Activated CD8-positive, alpha-beta T cell treated with anti-CD3 and anti-CD28 coated beads, Interleukin-2, amount 10 ng/mL, durations not matched to agents 7 days and 5 days (primary cell): ENCODE measurements at regions not wholly inside any gene's neighbourhood (a gene's known extent, or its start where the extent isn't known, plus 50 kb on each side); places are given as distances from the start of the nearest gene placed in this dataset.

Experiments
- ATAC-seq: fragments of 150-1000 bp; cut with Tn5 transposase; one replicate; pipeline ENCODE4 v1.10.0; 2021; ENCODE audit warnings: moderate library complexity
- CTCF ChIA-PET: fragments of 350-600 bp; sonication (Branson Sonifier 250); formaldehyde crosslinking; loops from one replicate; lab custom pipeline; 2021; ENCODE audit warnings: antibody characterized with exemption; lab: Charles Lee
- POLR2A ChIA-PET: fragments of 350-600 bp; sonication (Branson Sonifier 250); formaldehyde crosslinking; loops from one replicate; lab custom pipeline; 2021; ENCODE audit warnings: antibody characterized with exemption; lab: Charles Lee
- DNase-seq: peaks from one replicate; pipeline ENCODE4 v3.0.0-alpha.2; 2020
- H3K27ac Mint-ChIP-seq: one replicate; pipeline ENCODE4 v1.8.0; 2021; ENCODE audit warnings: mild to moderate bottlenecking, mixed read lengths
- H3K27me3 Mint-ChIP-seq: one replicate; pipeline ENCODE4 v1.8.0; 2021; ENCODE audit warnings: low read depth, mixed read lengths
- H3K36me3 Mint-ChIP-seq: one replicate; pipeline ENCODE4 v1.8.0; 2021; ENCODE audit warnings: low read depth, mixed read lengths
- H3K4me1 Mint-ChIP-seq: one replicate; pipeline ENCODE4 v1.8.0; 2021; ENCODE audit warnings: low read depth, mixed read lengths
- H3K4me3 Mint-ChIP-seq: one replicate; pipeline ENCODE4 v1.8.0; 2021; ENCODE audit warnings: mild to moderate bottlenecking, mixed read lengths
- H3K9me3 Mint-ChIP-seq: one replicate; pipeline ENCODE4 v1.8.0; 2022; ENCODE audit warnings: mixed read lengths; ENCODE audit not compliant: insufficient read depth

GRCh38 chr13:88051746-88052482 is 380.7 kb downstream of the SLITRK5 start:
- H3K9me3 Mint-ChIP-seq, result peaks cover 28% of the 10 kb centered on the region
- H3K27ac Mint-ChIP-seq, result no peak overlapping the region
- H3K4me3 Mint-ChIP-seq, result no peak overlapping the region
- CTCF ChIA-PET, result no interaction called here
- DNase-seq, result no peak
- no peaks in the 10 kb centered on the region for H3K27me3 Mint-ChIP-seq
- POLR2A ChIA-PET, result no interaction called here
- no peaks in the 10 kb centered on the region for H3K4me1 Mint-ChIP-seq
- no peak for ATAC-seq
- H3K36me3 Mint-ChIP-seq, result no peaks in the 10 kb centered on the region

- no peaks in the 10 kb centered on the region for H3K27me3 Mint-ChIP-seq
- H3K9me3 Mint-ChIP-seq, result peaks cover 5% of the 10 kb centered on the region
- no peak for DNase-seq
- no peak overlapping the region for H3K27ac Mint-ChIP-seq
- no peak for ATAC-seq
- H3K4me1 Mint-ChIP-seq, result no peaks in the 10 kb centered on the region
- ChIA-PET CTCF (no interaction called here), POLR2A (no interaction called here)
- no peak overlapping the region for H3K4me3 Mint-ChIP-seq
- no peaks in the 10 kb centered on the region for H3K36me3 Mint-ChIP-seq
Measured at GRCh38 chr13:88063741-88064140, 392.6 kb downstream of the SLITRK5 start.

- H3K9me3 Mint-ChIP-seq, result peaks cover 8% of the 10 kb centered on the region
Measured at GRCh38 chr13:88066847-88067246, 395.7 kb downstream of the SLITRK5 start.

DNA sequence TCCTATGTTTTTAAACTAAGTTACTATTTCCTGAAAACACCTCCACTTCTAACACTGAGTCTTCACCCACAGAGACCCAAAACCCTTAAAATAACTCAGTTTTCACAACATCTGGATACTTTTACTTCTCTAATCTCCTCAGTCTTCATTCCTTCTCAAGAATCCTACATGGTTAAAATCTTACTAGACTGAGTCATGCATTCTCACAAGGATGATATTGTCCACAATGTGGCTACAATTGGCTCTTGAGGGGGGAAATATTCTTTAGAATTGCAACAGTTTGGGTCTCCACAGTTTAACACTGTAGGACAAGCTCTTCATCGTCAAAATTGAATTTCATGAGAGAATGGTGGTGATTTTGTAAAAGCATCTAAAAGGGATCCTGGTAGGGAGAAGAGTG is 397.1 kb downstream of the SLITRK5 start:
- POLR2A ChIA-PET, result no interaction called here
- Mint-ChIP-seq H3K4me1 (no peaks in the 10 kb centered on the region), H3K9me3 (peaks cover 8% of the 10 kb centered on the region), H3K4me3 (no peak overlapping the region), H3K36me3 (no peaks in the 10 kb centered on the region), H3K27ac (no peak overlapping the region), H3K27me3 (no peaks in the 10 kb centered on the region)
- ATAC-seq (no peak), DNase-seq (no peak)
- CTCF ChIA-PET, result no interaction called here

More at GRCh38 chr13:88066847-88067246, 395.7 kb downstream of the SLITRK5 start:
- H3K36me3 Mint-ChIP-seq, result no peaks in the 10 kb centered on the region
- DNase-seq (no peak), ATAC-seq (no peak)
- H3K27ac Mint-ChIP-seq, result no peak overlapping the region
- H3K4me3 Mint-ChIP-seq, result no peak overlapping the region
- CTCF ChIA-PET, result no interaction called here
- no peaks in the 10 kb centered on the region for H3K27me3 Mint-ChIP-seq
- H3K4me1 Mint-ChIP-seq, result no peaks in the 10 kb centered on the region
- POLR2A ChIA-PET, result no interaction called here

GRCh38 chr13:88068975-88069374 is 397.8 kb downstream of the SLITRK5 start:
- ChIA-PET POLR2A (no interaction called here), CTCF (no interaction called here)
- Mint-ChIP-seq H3K27ac (no peak overlapping the region), H3K36me3 (no peaks in the 10 kb centered on the region), H3K27me3 (no peaks in the 10 kb centered on the region), H3K9me3 (peaks cover 8% of the 10 kb centered on the region), H3K4me1 (no peaks in the 10 kb centered on the region), H3K4me3 (no peak overlapping the region)
- no peak for DNase-seq
- ATAC-seq, result no peak

GRCh38 chr13:88071371-88071770 is 400.2 kb downstream of the SLITRK5 start:
- POLR2A ChIA-PET, result no interaction called here

DNA sequence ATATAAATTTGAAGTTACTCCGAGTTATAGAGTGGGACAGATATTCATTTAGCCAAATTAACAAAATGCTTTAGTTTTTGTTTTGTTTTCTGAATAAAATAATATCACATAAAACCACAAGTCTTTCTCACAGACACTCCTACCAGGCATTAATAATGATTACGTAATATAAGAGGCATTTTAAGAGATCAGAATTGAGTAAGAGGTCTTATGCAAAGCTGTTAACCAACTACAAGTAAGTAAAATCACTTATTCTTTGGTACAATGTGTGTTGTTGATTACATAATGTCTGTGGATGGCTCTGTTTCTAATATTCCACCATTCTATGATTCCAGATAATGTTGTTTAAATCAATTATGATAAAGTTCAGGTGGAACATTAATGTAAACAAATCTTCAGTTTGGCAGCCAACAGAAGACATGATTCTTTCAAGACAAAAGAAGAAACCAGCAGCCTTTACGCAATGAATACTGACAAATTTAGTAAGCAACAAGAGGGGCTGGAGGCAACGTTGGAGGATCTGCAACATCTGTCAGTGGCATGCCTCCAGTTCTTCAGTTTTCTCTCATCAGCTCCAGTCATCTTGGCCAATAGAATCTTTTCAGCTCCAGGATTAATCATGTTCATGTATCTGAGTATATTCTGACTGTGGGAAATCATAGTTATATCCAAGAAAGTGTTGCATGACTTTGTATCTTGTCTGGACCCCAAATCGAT is 403.8 kb downstream of the SLITRK5 start:
- ATAC-seq, result no peak
- Mint-ChIP-seq H3K4me3 (no peak overlapping the region), H3K4me1 (no peaks in the 10 kb centered on the region), H3K36me3 (no peaks in the 10 kb centered on the region), H3K27me3 (no peaks in the 10 kb centered on the region), H3K27ac (no peak overlapping the region), H3K9me3 (peaks cover 6% of the 10 kb centered on the region)
- ChIA-PET CTCF (no interaction called here), POLR2A (no interaction called here)
- DNase-seq, result no peak

More at GRCh38 chr13:88071371-88071770, 400.2 kb downstream of the SLITRK5 start:
- no peak overlapping the region for H3K27ac Mint-ChIP-seq
- H3K9me3 Mint-ChIP-seq, result peaks cover 3% of the 10 kb centered on the region
- H3K4me1 Mint-ChIP-seq, result no peaks in the 10 kb centered on the region
- ATAC-seq, result no peak
- H3K27me3 Mint-ChIP-seq, result no peaks in the 10 kb centered on the region
- no peak for DNase-seq
- CTCF ChIA-PET, result no interaction called here
- H3K4me3 Mint-ChIP-seq, result no peak overlapping the region
- no peaks in the 10 kb centered on the region for H3K36me3 Mint-ChIP-seq

- ATAC-seq (no peak), DNase-seq (no peak)
- H3K4me3 Mint-ChIP-seq, result no peak overlapping the region
- H3K27ac Mint-ChIP-seq, result no peak overlapping the region
- POLR2A ChIA-PET, result no interaction called here
- no peaks in the 10 kb centered on the region for H3K9me3 Mint-ChIP-seq
- H3K36me3 Mint-ChIP-seq, result no peaks in the 10 kb centered on the region
- CTCF ChIA-PET, result no interaction called here
- no peaks in the 10 kb centered on the region for H3K4me1 Mint-ChIP-seq
- H3K27me3 Mint-ChIP-seq, result no peaks in the 10 kb centered on the region
Measured at GRCh38 chr13:88085036-88085435, 413.9 kb downstream of the SLITRK5 start.

DNA sequence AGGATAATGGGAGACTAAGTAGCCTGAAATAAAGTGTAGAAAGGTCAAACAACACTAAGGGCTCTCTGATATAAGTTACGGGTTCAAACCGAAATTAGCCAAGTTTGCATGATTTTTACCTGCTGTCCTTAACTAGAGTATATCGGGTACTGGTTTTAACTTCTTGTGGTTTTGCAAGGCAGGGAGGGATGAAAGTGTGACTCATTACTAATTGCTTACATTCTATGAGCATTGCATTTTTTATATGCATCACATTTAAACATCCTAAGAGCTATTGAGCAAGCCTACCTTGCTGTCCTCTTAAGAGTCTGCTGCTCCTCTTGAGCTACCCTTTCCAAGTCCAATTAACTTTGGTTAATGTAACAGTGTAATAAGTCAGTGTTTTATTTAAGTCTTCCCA is 415.4 kb downstream of the SLITRK5 start:
- H3K4me1 Mint-ChIP-seq, result no peaks in the 10 kb centered on the region

GRCh38 chr13:88097541-88097940 is 426.4 kb downstream of the SLITRK5 start:
- POLR2A ChIA-PET, result no interaction called here
- Mint-ChIP-seq H3K9me3 (peaks cover 10% of the 10 kb centered on the region), H3K4me1 (no peaks in the 10 kb centered on the region), H3K27me3 (no peaks in the 10 kb centered on the region), H3K4me3 (no peak overlapping the region), H3K36me3 (no peaks in the 10 kb centered on the region), H3K27ac (no peak overlapping the region)
- DNase-seq (no peak), ATAC-seq (no peak)
- CTCF ChIA-PET, result no interaction called here

More for the DNA sequence above, 415.4 kb downstream of the SLITRK5 start:
- Mint-ChIP-seq H3K27ac (no peak overlapping the region), H3K36me3 (no peaks in the 10 kb centered on the region), H3K27me3 (no peaks in the 10 kb centered on the region), H3K4me3 (no peak overlapping the region), H3K9me3 (no peaks in the 10 kb centered on the region)
- POLR2A ChIA-PET, result no interaction called here
- CTCF ChIA-PET, result no interaction called here
- DNase-seq (no peak), ATAC-seq (no peak)

GRCh38 chr13:88103824-88104223 is 432.7 kb downstream of the SLITRK5 start:
- ATAC-seq (no peak), DNase-seq (no peak)
- CTCF ChIA-PET, result no interaction called here
- H3K9me3 Mint-ChIP-seq, result peaks cover 10% of the 10 kb centered on the region
- H3K27me3 Mint-ChIP-seq, result no peaks in the 10 kb centered on the region
- H3K4me1 Mint-ChIP-seq, result no peaks in the 10 kb centered on the region
- no peak overlapping the region for H3K4me3 Mint-ChIP-seq
- POLR2A ChIA-PET, result no interaction called here
- no peak overlapping the region for H3K27ac Mint-ChIP-seq
- H3K36me3 Mint-ChIP-seq, result no peaks in the 10 kb centered on the region

GRCh38 chr13:88104576-88104975 is 433.4 kb downstream of the SLITRK5 start:
- no peak for DNase-seq
- ATAC-seq, result no peak
- Mint-ChIP-seq H3K4me3 (no peak overlapping the region), H3K9me3 (peaks cover 10% of the 10 kb centered on the region), H3K27me3 (no peaks in the 10 kb centered on the region), H3K27ac (no peak overlapping the region), H3K36me3 (no peaks in the 10 kb centered on the region), H3K4me1 (no peaks in the 10 kb centered on the region)
- CTCF ChIA-PET, result no interaction called here
- POLR2A ChIA-PET, result no interaction called here
